ENCODE measurements at regions not wholly inside any gene's neighbourhood (a gene's known extent, or its start where the extent isn't known, plus 50 kb on each side); places are given as distances from the start of the nearest gene placed in this dataset.

GRCh38 chr14:71327691-71328090, 420.4 kb downstream of the PCNX1 start:
- Histone ChIP-seq H3K36me3 (ENCODE audit: insufficient read depth, low read length) (no peaks in the 10 kb centered on the region), H2AFZ (ENCODE audit: low read length, unreplicated experiment) (no peak overlapping the region), H3K4me3 (ENCODE audit: low read depth, low read length) (no peak overlapping the region), H3K4me1 (ENCODE audit: control insufficient read depth, insufficient read depth, low read length, unreplicated experiment) (peaks cover 31% of the 10 kb centered on the region), H3K27ac (ENCODE audit: low read depth, low read length) (no peak overlapping the region), H3K27me3 (ENCODE audit: insufficient read depth, low read length) (no peaks in the 10 kb centered on the region), H3K79me2 (ENCODE audit: control insufficient read depth, insufficient read depth, low read length, unreplicated experiment) (peaks cover 90% of the 10 kb centered on the region)

GRCh38 chr14:71328183-71328582, 420.9 kb downstream of the PCNX1 start:
- H3K79me2 ChIP-seq (ENCODE audit: control insufficient read depth, insufficient read depth, low read length, unreplicated experiment), result peaks cover 90% of the 10 kb centered on the region
- H3K36me3 ChIP-seq (ENCODE audit: insufficient read depth, low read length), result 0 out of 2 replicates have a peak, but pooled peaks cover 2% of the 10 kb centered on the region
- no peak overlapping the region for H3K27ac ChIP-seq (ENCODE audit: low read depth, low read length)
- H3K4me1 ChIP-seq (ENCODE audit: control insufficient read depth, insufficient read depth, low read length, unreplicated experiment), result peaks cover 31% of the 10 kb centered on the region
- no peak overlapping the region for H2AFZ ChIP-seq (ENCODE audit: low read length, unreplicated experiment)
- H3K4me3 ChIP-seq (ENCODE audit: low read depth, low read length), result no peak overlapping the region
- H3K27me3 ChIP-seq (ENCODE audit: insufficient read depth, low read length), result no peaks in the 10 kb centered on the region

DNA sequence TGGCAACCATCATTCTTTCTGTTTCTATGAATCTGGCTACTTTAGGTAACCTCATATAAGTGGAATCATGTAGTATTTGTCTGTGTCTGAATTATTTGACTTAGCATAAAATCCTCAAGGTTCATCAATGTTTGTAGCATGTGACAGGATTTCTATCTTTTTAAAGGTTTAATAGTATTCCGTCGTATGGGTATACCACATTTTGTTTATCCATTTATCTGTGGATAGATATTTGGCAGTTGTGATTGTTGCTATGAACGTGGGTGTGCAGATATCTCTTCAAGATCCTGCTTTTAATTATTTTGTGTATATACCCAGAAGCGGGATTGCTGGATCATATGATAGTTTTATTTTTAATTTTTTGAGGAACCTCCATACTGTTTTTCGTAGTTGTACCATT, 421.7 kb downstream of the PCNX1 start:
- Histone ChIP-seq H3K27ac (ENCODE audit: low read depth, low read length) (no peak overlapping the region), H2AFZ (ENCODE audit: low read length, unreplicated experiment) (no peak overlapping the region), H3K36me3 (ENCODE audit: insufficient read depth, low read length) (peaks cover 10% of the 10 kb centered on the region; the same call in 1 of the 2 replicates), H3K4me1 (ENCODE audit: control insufficient read depth, insufficient read depth, low read length, unreplicated experiment) (peaks cover 26% of the 10 kb centered on the region), H3K79me2 (ENCODE audit: control insufficient read depth, insufficient read depth, low read length, unreplicated experiment) (peaks cover 90% of the 10 kb centered on the region), H3K27me3 (ENCODE audit: insufficient read depth, low read length) (no peaks in the 10 kb centered on the region), H3K4me3 (ENCODE audit: low read depth, low read length) (no peak overlapping the region)

GRCh38 chr14:71331403-71331802, 424.1 kb downstream of the PCNX1 start:
- Histone ChIP-seq H3K36me3 (ENCODE audit: insufficient read depth, low read length) (peaks cover 10% of the 10 kb centered on the region; the same call in 1 of the 2 replicates), H2AFZ (ENCODE audit: low read length, unreplicated experiment) (no peak overlapping the region), H3K27me3 (ENCODE audit: insufficient read depth, low read length) (no peaks in the 10 kb centered on the region), H3K27ac (ENCODE audit: low read depth, low read length) (no peak overlapping the region), H3K79me2 (ENCODE audit: control insufficient read depth, insufficient read depth, low read length, unreplicated experiment) (peaks cover 92% of the 10 kb centered on the region), H3K4me3 (ENCODE audit: low read depth, low read length) (no peak overlapping the region), H3K4me1 (ENCODE audit: control insufficient read depth, insufficient read depth, low read length, unreplicated experiment) (peaks cover 15% of the 10 kb centered on the region)

- Histone ChIP-seq H2AFZ (ENCODE audit: low read length, unreplicated experiment) (no peak overlapping the region), H3K27me3 (ENCODE audit: insufficient read depth, low read length) (no peaks in the 10 kb centered on the region), H3K79me2 (ENCODE audit: control insufficient read depth, insufficient read depth, low read length, unreplicated experiment) (peaks cover 95% of the 10 kb centered on the region), H3K36me3 (ENCODE audit: insufficient read depth, low read length) (peaks cover 12% of the 10 kb centered on the region; the same call in 1 of the 2 replicates), H3K4me3 (ENCODE audit: low read depth, low read length) (no peak overlapping the region), H3K4me1 (ENCODE audit: control insufficient read depth, insufficient read depth, low read length, unreplicated experiment) (peaks cover 15% of the 10 kb centered on the region), H3K27ac (ENCODE audit: low read depth, low read length) (no peak overlapping the region)
Observed at GRCh38 chr14:71332476-71332875, 425.2 kb downstream of the PCNX1 start.

- H2AFZ ChIP-seq (ENCODE audit: low read length, unreplicated experiment), result no peak overlapping the region
- no peak overlapping the region for H3K27ac ChIP-seq (ENCODE audit: low read depth, low read length)
- H3K36me3 ChIP-seq (ENCODE audit: insufficient read depth, low read length), result peaks cover 12% of the 10 kb centered on the region; the same call in 1 of the 2 replicates
- H3K27me3 ChIP-seq (ENCODE audit: insufficient read depth, low read length), result no peaks in the 10 kb centered on the region
- peaks cover 93% of the 10 kb centered on the region for H3K79me2 ChIP-seq (ENCODE audit: control insufficient read depth, insufficient read depth, low read length, unreplicated experiment)
- H3K4me1 ChIP-seq (ENCODE audit: control insufficient read depth, insufficient read depth, low read length, unreplicated experiment), result peaks cover 8% of the 10 kb centered on the region
- no peak overlapping the region for H3K4me3 ChIP-seq (ENCODE audit: low read depth, low read length)
Observed at GRCh38 chr14:71333705-71334104, 426.4 kb downstream of the PCNX1 start.

GRCh38 chr14:71336489-71337192, 429.4 kb downstream of the PCNX1 start:
- no peak overlapping the region for H3K4me3 ChIP-seq (ENCODE audit: low read depth, low read length)
- peaks cover 12% of the 10 kb centered on the region; the same call in 1 of the 2 replicates for H3K36me3 ChIP-seq (ENCODE audit: insufficient read depth, low read length)
- peaks cover 4% of the 10 kb centered on the region for H3K4me1 ChIP-seq (ENCODE audit: control insufficient read depth, insufficient read depth, low read length, unreplicated experiment)
- no peaks in the 10 kb centered on the region for H3K27me3 ChIP-seq (ENCODE audit: insufficient read depth, low read length)
- peaks cover 93% of the 10 kb centered on the region for H3K79me2 ChIP-seq (ENCODE audit: control insufficient read depth, insufficient read depth, low read length, unreplicated experiment)
- H3K27ac ChIP-seq (ENCODE audit: low read depth, low read length), result no peak overlapping the region
- no peak overlapping the region for H2AFZ ChIP-seq (ENCODE audit: low read length, unreplicated experiment)

DNA sequence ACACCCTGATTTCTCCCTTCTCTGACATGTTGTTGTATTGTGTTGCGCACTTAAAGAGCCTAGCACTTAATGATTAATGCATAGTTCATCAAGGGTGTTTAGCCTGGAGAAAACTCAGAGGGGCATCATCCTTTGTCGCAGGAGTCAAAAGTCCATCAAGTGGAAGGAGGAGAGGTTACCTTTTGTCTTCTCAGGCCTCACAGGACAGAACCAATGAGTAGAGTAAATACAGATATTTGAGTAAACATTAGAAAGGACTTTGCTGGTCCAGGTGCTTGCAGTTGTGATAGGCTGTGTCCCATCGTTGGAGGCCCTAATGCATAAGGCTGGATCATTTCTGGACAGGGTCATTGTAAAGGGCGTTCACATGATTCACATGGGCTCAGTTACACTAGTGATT, 430.9 kb downstream of the PCNX1 start:
- Histone ChIP-seq H3K79me2 (ENCODE audit: control insufficient read depth, insufficient read depth, low read length, unreplicated experiment) (peaks cover 95% of the 10 kb centered on the region), H3K4me3 (ENCODE audit: low read depth, low read length) (no peak overlapping the region), H3K27ac (ENCODE audit: low read depth, low read length) (no peak overlapping the region)

DNA sequence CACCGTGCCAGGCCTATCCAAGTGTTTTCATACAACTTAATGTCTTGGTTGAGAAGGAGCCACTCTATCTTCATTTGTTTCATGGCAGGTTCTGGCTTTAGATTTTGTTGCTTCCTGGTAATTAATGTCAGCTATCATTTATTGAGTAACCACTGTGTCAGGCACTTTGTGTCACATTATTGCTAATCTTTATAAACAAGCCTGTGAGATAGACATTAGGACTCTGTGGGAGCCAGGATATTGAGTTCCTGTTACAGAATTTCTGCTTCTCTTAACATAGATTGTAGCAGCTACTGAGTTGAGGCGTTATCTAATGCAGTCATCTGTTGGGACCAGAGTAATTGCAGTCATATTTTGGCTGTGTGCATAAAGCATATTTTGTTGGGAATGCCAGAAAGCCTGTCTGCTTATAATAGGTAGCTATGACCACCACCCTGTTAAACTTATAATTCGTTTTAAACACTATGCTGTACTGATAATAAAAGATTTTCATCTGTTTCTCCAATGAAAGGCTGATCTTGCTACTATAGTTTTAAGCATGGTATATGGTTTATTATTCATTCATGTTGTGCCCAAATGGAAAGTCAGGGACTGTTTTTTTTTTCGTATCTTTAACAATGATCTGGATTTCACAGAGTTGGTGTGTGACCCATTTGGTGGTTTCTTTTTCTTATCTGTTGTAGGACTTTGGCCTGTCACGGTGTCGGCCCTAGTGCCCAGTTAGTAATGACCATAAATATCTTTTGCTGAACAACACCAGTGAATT, 432.6 kb downstream of the PCNX1 start:
- Histone ChIP-seq H3K27ac (ENCODE audit: low read depth, low read length) (no peak overlapping the region), H3K36me3 (ENCODE audit: insufficient read depth, low read length) (0 out of 2 replicates have a peak, but pooled peaks cover 3% of the 10 kb centered on the region), H3K4me3 (ENCODE audit: low read depth, low read length) (no peak overlapping the region), H3K79me2 (ENCODE audit: control insufficient read depth, insufficient read depth, low read length, unreplicated experiment) (peaks cover 95% of the 10 kb centered on the region), H3K27me3 (ENCODE audit: insufficient read depth, low read length) (no peaks in the 10 kb centered on the region), H3K4me1 (ENCODE audit: control insufficient read depth, insufficient read depth, low read length, unreplicated experiment) (no peaks in the 10 kb centered on the region), H2AFZ (ENCODE audit: low read length, unreplicated experiment) (no peak overlapping the region)

More for the DNA sequence above, 430.9 kb downstream of the PCNX1 start:
- H3K27me3 ChIP-seq (ENCODE audit: insufficient read depth, low read length), result no peaks in the 10 kb centered on the region
- no peak overlapping the region for H2AFZ ChIP-seq (ENCODE audit: low read length, unreplicated experiment)
- no peaks in the 10 kb centered on the region for H3K4me1 ChIP-seq (ENCODE audit: control insufficient read depth, insufficient read depth, low read length, unreplicated experiment)
- peaks cover 10% of the 10 kb centered on the region; the same call in 1 of the 2 replicates for H3K36me3 ChIP-seq (ENCODE audit: insufficient read depth, low read length)

- peaks cover 91% of the 10 kb centered on the region for H3K79me2 ChIP-seq (ENCODE audit: control insufficient read depth, insufficient read depth, low read length, unreplicated experiment)
Observed at GRCh38 chr14:71341156-71341555, 433.9 kb downstream of the PCNX1 start.

More at GRCh38 chr14:71341156-71341555, 433.9 kb downstream of the PCNX1 start:
- Histone ChIP-seq H3K36me3 (ENCODE audit: insufficient read depth, low read length) (0 out of 2 replicates have a peak, but pooled peaks cover 4% of the 10 kb centered on the region), H2AFZ (ENCODE audit: low read length, unreplicated experiment) (no peak overlapping the region), H3K4me1 (ENCODE audit: control insufficient read depth, insufficient read depth, low read length, unreplicated experiment) (no peaks in the 10 kb centered on the region), H3K4me3 (ENCODE audit: low read depth, low read length) (no peak overlapping the region), H3K27me3 (ENCODE audit: insufficient read depth, low read length) (no peaks in the 10 kb centered on the region), H3K27ac (ENCODE audit: low read depth, low read length) (no peak overlapping the region)

Measured in ACC112 (cell line).